Fibroblast of villous mesenchyme (primary cell): ENCODE measurements at regions not wholly inside any gene's neighbourhood (a gene's known extent, or its start where the extent isn't known, plus 50 kb on each side); places are given as distances from the start of the nearest gene placed in this dataset.
A peak's percentile ranks its signal among the peaks of the same experiment; 100 is the strongest.

Experiments used
- DNase-seq: peaks from one replicate; pipeline ENCODE4 v3.0.0-alpha.2; 2010; ENCODE audit warnings: low read depth
- H3K4me3 ChIP-seq: 2 replicates; pipeline ENCODE4 v1.5.1; 2011; ENCODE audit warnings: low read depth, mild to moderate bottlenecking, low read length
- CTCF ChIP-seq: IDR thresholded peaks from 2 replicates; pipeline ENCODE4 v1.5.1; 2012; ENCODE audit warnings: low read depth, mild to moderate bottlenecking, low read length; ENCODE audit not compliant: insufficient read depth

- DNase-seq, result no peak
- no peak overlapping the region for H3K4me3 ChIP-seq
- no peak for TF ChIP-seq CTCF
Measured at GRCh38 chrX:20670611-20671010, 403.9 kb upstream of the RPS6KA3 start.

GRCh38 chrX:20668550-20668949 lies 401.8 kb upstream of the RPS6KA3 start:
- H3K4me3 ChIP-seq, result no peak overlapping the region
- no peak for DNase-seq

DNA sequence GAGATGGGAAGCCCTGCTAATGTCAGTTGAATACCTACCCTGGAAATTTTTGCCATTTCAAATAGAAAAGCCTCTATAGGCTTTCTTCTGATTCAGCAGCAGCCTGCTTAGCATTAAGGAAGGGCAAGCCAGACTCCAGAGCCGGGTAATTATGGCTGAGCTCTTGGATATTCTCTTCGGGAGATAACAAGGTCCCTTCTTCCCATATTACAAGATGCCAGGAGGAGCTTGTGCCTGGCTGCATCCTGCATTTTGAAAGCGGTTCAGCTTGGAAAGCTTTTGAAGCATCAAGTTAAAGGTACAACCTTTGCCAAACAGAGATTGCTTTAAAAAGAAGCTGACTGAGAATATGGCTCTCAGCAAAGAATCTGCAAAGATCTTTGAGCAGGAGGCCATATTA lies 399.6 kb upstream of the RPS6KA3 start:
- no peak for DNase-seq
- H3K4me3 ChIP-seq, result no peak overlapping the region
- TF ChIP-seq CTCF, result no peak

More at GRCh38 chrX:20668550-20668949, 401.8 kb upstream of the RPS6KA3 start:
- TF ChIP-seq CTCF, result no peak

DNA sequence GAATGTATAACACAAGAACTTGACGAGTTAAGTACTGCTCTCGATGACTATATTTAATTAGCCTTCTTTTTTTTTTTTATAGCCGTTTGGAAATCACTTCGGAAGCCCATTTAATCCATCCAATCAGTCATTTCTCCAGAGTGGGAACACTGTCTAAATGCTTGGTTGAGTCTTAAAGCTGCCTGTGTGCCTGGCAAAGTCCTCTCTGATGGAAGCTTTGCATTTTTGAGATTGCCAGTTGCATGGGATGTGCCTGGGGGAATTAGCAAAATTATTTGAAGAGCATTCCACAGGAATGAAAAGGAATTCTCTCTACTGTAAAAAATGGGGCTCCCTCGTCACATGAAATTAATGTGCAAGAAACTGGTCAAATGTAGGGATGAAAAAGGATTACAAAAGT lies 398.8 kb upstream of the RPS6KA3 start:
- peak; percentile 27 for DNase-seq
- no peak for TF ChIP-seq CTCF
- H3K4me3 ChIP-seq, result no peak overlapping the region

DNA sequence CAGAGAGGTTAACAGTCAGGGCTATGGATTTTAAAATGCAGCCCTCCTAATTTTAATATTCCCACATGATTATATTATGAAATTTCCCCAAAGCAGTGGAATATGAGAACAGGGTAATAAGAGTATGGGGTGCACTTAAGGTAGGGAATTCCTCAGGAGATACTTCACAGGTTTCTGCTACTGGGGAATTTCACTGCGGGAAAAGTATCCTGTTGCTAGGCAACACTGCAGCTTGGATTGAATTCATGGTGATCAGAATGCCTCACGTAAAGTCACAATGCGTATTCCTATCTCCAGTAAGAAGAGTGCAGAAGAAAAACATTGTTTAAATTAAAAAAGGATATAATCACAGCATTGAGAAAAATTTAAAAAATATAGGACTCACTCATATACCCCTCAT lies 398.1 kb upstream of the RPS6KA3 start:
- no peak for TF ChIP-seq CTCF
- DNase-seq, result no peak
- H3K4me3 ChIP-seq, result no peak overlapping the region

DNA sequence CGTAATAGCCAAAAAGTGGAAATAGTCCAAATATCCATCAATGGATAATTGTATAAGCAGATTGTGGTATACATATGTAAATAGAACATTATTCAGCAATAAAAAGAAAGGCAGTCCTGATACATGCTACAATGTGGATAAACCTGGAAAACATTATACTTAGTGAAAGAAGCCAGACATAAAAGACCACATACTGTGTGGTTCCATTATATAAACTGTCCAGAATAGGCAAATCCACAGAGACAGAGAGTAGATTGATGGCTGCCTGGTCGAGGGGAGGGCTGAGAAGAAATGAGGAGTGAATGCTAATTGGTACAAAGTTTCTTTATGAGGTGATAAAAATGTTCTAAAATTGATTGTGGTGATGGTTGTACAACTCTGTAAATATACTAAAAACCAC lies 397.4 kb upstream of the RPS6KA3 start:
- DNase-seq, result no peak
- TF ChIP-seq CTCF, result no peak
- no peak overlapping the region for H3K4me3 ChIP-seq

- no peak for TF ChIP-seq CTCF
- H3K4me3 ChIP-seq, result no peak overlapping the region
- no peak for DNase-seq
Measured at GRCh38 chrX:20663336-20663735, 396.6 kb upstream of the RPS6KA3 start.
